PC-9 (cell line): ENCODE measurements at regions not wholly inside any gene's neighbourhood (a gene's known extent, or its start where the extent isn't known, plus 50 kb on each side); places are given as distances from the start of the nearest gene placed in this dataset.

Experiments
- BruUV-seq: library from RNA; stranded (reverse); fragments of 400-500 nt; replicated peaks from 2 replicates; lab custom pipeline; 2021; lab: Mats Ljungman, UMichigan
- CTCF ChIA-PET: fragments of 300-600 bp; sonication (Branson Sonifier 250); formaldehyde crosslinking; loops from one replicate; lab custom pipeline; 2022; ENCODE audit warnings: antibody characterized with exemption; lab: Charles Lee
- POLR2A ChIA-PET: fragments of 300-600 bp; sonication (Branson Sonifier 250); formaldehyde crosslinking; loops from one replicate; lab custom pipeline; 2022; ENCODE audit warnings: antibody characterized with exemption; ENCODE audit not compliant: unreplicated experiment; lab: Charles Lee
- DNase-seq, 2 experiments: peaks; one replicate each; pipeline versions ENCODE4 v3.0.0 to v3.0.0-alpha.2; 2015 to 2022; ENCODE audit warnings: mixed read lengths in 1 of 2
- H2AFZ ChIP-seq: fragments of 200-600 bp; sonication (generic); 2 replicates; pipeline ENCODE4 v1.8.1; 2017; ENCODE audit warnings: antibody characterized with exemption
- H3F3A ChIP-seq: fragments of 200-600 bp; sonication (generic); 2 replicates; pipeline ENCODE4 v1.8.1; 2017; ENCODE audit warnings: antibody characterized with exemption, mild to moderate bottlenecking, low read depth; ENCODE audit not compliant: insufficient read depth
- H3K27ac ChIP-seq: fragments of 200-600 bp; sonication (generic); 2 replicates; pipeline ENCODE4 v1.6.1; 2016; ENCODE audit warnings: mixed run types
- H3K27me3 ChIP-seq: fragments of 200-600 bp; sonication (generic); 2 replicates; pipeline ENCODE4 v1.6.1; 2016; ENCODE audit warnings: low read depth, mixed run types; ENCODE audit not compliant: insufficient read depth
- H3K36me3 ChIP-seq: fragments of 200-600 bp; sonication (generic); 2 replicates; pipeline ENCODE4 v1.6.1; 2016; ENCODE audit warnings: low read depth, mixed run types
- H3K4me1 ChIP-seq: fragments of 200-600 bp; sonication (generic); replicated peaks from 2 replicates; pipeline ENCODE4 v1.6.1; 2016; ENCODE audit warnings: mixed run types; ENCODE audit not compliant: insufficient read depth
- H3K4me2 ChIP-seq: fragments of 200-600 bp; sonication (generic); 2 replicates; pipeline ENCODE4 v1.6.1; 2017; ENCODE audit warnings: mixed run types
- H3K4me3 ChIP-seq: fragments of 200-600 bp; sonication (generic); 2 replicates; pipeline ENCODE4 v1.6.1; 2016; ENCODE audit warnings: mixed run types
- H3K79me2 ChIP-seq: fragments of 200-600 bp; sonication (generic); 2 replicates; pipeline ENCODE4 v1.6.1; 2017; ENCODE audit warnings: low read depth, mixed run types
- H3K9me2 ChIP-seq: fragments of 200-600 bp; sonication (generic); 2 replicates; pipeline ENCODE4 v1.8.1; 2017; ENCODE audit warnings: mild to moderate bottlenecking; ENCODE audit not compliant: insufficient read depth
- H3K9me3 ChIP-seq: fragments of 200-600 bp; sonication (generic); 2 replicates; pipeline ENCODE4 v1.8.1; 2016; ENCODE audit warnings: low read depth; ENCODE audit not compliant: insufficient read depth
- H4K20me1 ChIP-seq: fragments of 200-600 bp; sonication (generic); 2 replicates; pipeline ENCODE4 v1.8.1; 2017; ENCODE audit not compliant: insufficient read depth
- EZH2 ChIP-seq: fragments of 200-600 bp; sonication (generic); IDR thresholded peaks from 2 replicates; pipeline ENCODE4 v1.8.0; 2017; ENCODE audit warnings: antibody characterized with exemption, low read depth
- intact Hi-C: fragments of 100-400 bp; cut with micrococcal nuclease; formaldehyde crosslinking; loops from one replicate; pipeline ENCODE4 v1.10.0; 2022; ENCODE audit not compliant: unreplicated experiment
- TF ChIP-seq, protein P1 (sequence below): fragments of 200-600 bp; sonication (generic); conservative IDR thresholded peaks from 2 replicates; pipeline ENCODE4 v1.6.1; 2017; ENCODE audit warnings: mixed run types, antibody characterized with exemption, mild to moderate bottlenecking, moderate library complexity

DNA sequence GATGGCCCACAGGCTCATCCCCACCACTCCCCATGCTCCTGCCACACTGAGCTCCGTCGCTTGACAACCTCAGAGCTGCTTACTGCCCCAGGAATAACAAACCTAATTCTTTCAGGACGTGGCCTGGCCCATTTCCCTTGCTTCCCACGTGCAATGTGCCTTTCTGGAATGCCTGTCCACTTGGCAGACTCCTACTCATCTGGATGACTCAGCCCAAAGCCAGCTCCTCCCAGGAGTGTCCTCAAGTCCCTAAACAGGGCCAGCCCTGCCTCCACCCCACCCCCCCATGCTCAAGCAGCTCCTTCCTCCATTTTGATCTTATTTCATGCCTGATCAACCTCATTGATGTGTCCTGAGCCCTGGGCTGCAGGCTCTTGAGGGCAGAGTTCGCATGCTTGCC lies 164.9 kb upstream of the RNF32 start:
- no peaks in the 10 kb centered on the region for H3K79me2 ChIP-seq
- peaks cover 90% of the 10 kb centered on the region for H3K27me3 ChIP-seq
- H3K9me3 ChIP-seq: no peaks in the 10 kb centered on the region; the same call in 1 of the 2 replicates
- H3K4me2 ChIP-seq: no peak overlapping the region
- BruUV-seq: no TSS peak
- H3K9me2 ChIP-seq: no peaks in the 10 kb centered on the region
- DNase-seq: no peak
- no peaks in the 10 kb centered on the region for H3K36me3 ChIP-seq
- no peaks in the 10 kb centered on the region for H3F3A ChIP-seq
- intact Hi-C loops: loop anchor here (10.0 kb wide), 2 partner anchors 251 to 339 kb away; no protein-coding TSS in a partner anchor
- H3K27ac ChIP-seq: no peak overlapping the region
- H2AFZ ChIP-seq: no peak overlapping the region
- ChIA-PET POLR2A (no interaction called here), CTCF (no interaction called here)
- H4K20me1 ChIP-seq: no peaks in the 10 kb centered on the region
- no peak for TF ChIP-seq EZH2
- TF ChIP-seq, protein P1, sequence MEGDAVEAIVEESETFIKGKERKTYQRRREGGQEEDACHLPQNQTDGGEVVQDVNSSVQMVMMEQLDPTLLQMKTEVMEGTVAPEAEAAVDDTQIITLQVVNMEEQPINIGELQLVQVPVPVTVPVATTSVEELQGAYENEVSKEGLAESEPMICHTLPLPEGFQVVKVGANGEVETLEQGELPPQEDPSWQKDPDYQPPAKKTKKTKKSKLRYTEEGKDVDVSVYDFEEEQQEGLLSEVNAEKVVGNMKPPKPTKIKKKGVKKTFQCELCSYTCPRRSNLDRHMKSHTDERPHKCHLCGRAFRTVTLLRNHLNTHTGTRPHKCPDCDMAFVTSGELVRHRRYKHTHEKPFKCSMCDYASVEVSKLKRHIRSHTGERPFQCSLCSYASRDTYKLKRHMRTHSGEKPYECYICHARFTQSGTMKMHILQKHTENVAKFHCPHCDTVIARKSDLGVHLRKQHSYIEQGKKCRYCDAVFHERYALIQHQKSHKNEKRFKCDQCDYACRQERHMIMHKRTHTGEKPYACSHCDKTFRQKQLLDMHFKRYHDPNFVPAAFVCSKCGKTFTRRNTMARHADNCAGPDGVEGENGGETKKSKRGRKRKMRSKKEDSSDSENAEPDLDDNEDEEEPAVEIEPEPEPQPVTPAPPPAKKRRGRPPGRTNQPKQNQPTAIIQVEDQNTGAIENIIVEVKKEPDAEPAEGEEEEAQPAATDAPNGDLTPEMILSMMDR: no peak
- no peaks in the 10 kb centered on the region for H3K4me1 ChIP-seq
- no peak overlapping the region for H3K4me3 ChIP-seq

DNA sequence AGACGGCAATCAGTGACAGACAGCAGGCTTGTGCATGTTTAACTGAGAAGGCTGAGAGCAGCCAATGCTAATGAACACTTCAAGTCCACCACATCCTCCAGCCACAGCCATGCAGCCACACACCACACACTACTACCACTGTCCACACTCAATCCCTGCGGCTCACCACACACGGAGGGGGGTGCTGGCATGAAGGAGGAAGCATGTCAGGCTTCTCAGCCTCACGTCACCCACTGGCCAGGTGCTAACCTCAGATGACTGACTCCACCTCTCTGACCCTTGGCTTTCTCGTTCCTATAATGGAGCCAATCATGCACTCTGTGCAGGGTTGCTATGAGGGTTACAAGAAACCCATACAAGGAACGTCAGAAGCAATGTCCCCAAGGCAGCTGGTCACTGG lies 165.4 kb upstream of the RNF32 start:
- no peaks in the 10 kb centered on the region; the same call in 1 of the 2 replicates for H3K9me3 ChIP-seq
- no peak overlapping the region for H3K4me2 ChIP-seq
- H3K4me1 ChIP-seq: no peaks in the 10 kb centered on the region
- H3K9me2 ChIP-seq: no peaks in the 10 kb centered on the region
- H3K27ac ChIP-seq: no peak overlapping the region
- intact Hi-C loops: loop anchor here (10.0 kb wide), 2 partner anchors 250 to 340 kb away; no protein-coding TSS in a partner anchor
- DNase-seq: no peak
- H3K4me3 ChIP-seq: no peak overlapping the region
- no peaks in the 10 kb centered on the region for H3K79me2 ChIP-seq
- no peak for TF ChIP-seq EZH2
- TF ChIP-seq, protein P1: no peak
- peaks cover 90% of the 10 kb centered on the region for H3K27me3 ChIP-seq
- H3F3A ChIP-seq: no peaks in the 10 kb centered on the region
- POLR2A ChIA-PET: no interaction called here
- no peaks in the 10 kb centered on the region for H3K36me3 ChIP-seq
- H4K20me1 ChIP-seq: no peaks in the 10 kb centered on the region
- BruUV-seq: no TSS peak
- CTCF ChIA-PET: no interaction called here
- H2AFZ ChIP-seq: no peak overlapping the region

DNA sequence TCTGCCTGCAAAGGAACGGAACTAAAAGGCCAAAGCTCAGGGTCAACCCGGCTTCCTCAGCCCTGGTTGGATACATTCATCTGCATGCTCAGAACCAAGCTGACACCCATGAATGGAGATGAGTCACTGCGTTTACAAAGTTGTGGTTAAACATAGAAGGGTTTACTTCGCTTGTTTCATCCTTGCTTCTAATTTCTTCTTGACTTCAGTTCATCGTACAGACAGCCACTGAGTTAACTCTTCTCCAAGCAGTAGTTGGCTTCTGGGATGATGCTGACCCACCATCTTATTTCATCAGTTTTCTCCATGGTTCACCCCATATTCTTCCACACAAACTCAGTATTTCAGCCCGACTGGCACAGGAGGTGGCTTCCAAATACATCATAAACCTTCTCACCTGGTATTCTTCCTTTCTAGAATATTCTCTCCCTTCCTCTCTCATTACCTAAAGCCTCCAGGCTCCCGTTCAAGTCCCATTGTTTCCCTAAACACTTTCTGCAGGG lies 166.3 kb upstream of the RNF32 start:
- Histone ChIP-seq H3K4me3 (no peak overlapping the region), H3K79me2 (no peaks in the 10 kb centered on the region), H4K20me1 (no peaks in the 10 kb centered on the region), H3K4me1 (no peaks in the 10 kb centered on the region), H3F3A (no peaks in the 10 kb centered on the region), H2AFZ (no peak overlapping the region), H3K27ac (no peak overlapping the region), H3K9me2 (no peaks in the 10 kb centered on the region), H3K27me3 (peaks cover 90% of the 10 kb centered on the region), H3K9me3 (no peaks in the 10 kb centered on the region; the same call in 1 of the 2 replicates), H3K36me3 (no peaks in the 10 kb centered on the region), H3K4me2 (no peak overlapping the region)
- no peak for TF ChIP-seq EZH2
- TF ChIP-seq, protein P1: no peak
- ChIA-PET POLR2A (interaction anchor here (0.7 kb wide), 1 partner anchor 366 kb away, joined by 3 read pairs; no protein-coding TSS in a partner anchor), CTCF (no interaction called here)
- no peak for DNase-seq
- intact Hi-C loops: loop anchor here (10.0 kb wide), 2 partner anchors 249 to 341 kb away; no protein-coding TSS in a partner anchor
- no TSS peak for BruUV-seq
